UCSD-AML1 (cell line): ENCODE measurements at regions not wholly inside any gene's neighbourhood (a gene's known extent, or its start where the extent isn't known, plus 50 kb on each side); places are given as distances from the start of the nearest gene placed in this dataset.
A peak's percentile ranks its signal among the peaks of the same experiment; 100 is the strongest.

ENCODE experiments used
- DNase-seq: peaks from one replicate; lab custom pipeline; 2025; ENCODE audit not compliant: unreplicated experiment; lab: John Stamatoyannopoulos, UW

- no peak for DNase-seq
These were observed 131.3 kb downstream of the WDR11 start for GRCh38 chr10:120982507-120982906.

GRCh38 chr10:120983721-120984120 is 132.6 kb downstream of the WDR11 start:
- no peak for DNase-seq

DNA sequence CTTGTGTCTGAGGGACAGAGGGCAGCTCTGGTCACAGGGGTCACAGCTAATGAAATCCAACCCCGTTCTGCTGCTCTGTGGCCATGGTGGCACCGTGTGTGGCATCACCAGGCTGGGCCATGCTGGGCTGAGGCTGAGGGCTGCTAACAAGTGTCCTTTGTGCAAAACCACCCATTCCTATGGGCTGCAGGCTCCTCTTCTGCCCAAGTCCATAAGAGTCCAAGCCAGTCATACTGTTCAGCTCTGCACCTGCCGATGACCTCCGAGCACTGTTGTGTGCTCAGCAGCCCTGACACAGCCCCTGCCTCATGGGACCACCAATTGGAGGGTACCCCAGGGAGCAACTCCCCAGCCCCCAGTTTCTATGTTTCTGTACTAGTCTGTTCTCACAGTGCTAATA is 133.1 kb downstream of the WDR11 start:
- no peak for DNase-seq

- peak; percentile 15 for DNase-seq
These were observed 136.2 kb downstream of the WDR11 start for GRCh38 chr10:120987359-120987758.

GRCh38 chr10:120988751-120989150 is 137.6 kb downstream of the WDR11 start:
- DNase-seq: no peak

- no peak for DNase-seq
These were observed 138.1 kb downstream of the WDR11 start for GRCh38 chr10:120989279-120989678.

DNA sequence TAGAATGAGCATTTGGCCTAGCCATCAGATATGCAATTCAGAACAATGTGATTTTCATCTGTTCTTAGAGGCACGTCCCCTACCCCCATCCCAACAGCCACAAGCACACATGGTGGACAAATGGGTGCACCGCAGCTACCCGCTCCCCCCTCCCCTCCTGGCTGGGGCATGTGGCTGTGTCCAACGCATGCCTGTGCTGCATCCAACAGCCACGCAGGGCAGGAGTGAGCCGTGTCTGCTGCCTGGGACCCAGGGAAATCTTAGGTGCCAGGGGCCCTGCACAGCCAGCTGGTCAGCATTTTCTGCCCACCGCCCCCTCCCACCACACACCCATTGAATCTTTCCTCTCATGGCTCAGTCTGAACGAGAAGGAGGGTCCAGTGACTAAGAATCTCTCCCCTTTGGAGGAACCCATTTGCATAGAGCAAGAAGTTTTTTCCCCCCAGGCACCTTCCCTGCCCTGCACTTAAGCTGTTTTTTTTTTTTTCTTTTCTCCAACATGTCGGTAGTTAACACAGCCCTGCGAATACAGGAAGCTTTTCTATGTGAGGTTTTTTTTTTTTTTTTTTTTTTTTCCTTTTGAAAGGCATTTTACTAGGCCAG is 138.9 kb downstream of the WDR11 start:
- no peak for DNase-seq

DNA sequence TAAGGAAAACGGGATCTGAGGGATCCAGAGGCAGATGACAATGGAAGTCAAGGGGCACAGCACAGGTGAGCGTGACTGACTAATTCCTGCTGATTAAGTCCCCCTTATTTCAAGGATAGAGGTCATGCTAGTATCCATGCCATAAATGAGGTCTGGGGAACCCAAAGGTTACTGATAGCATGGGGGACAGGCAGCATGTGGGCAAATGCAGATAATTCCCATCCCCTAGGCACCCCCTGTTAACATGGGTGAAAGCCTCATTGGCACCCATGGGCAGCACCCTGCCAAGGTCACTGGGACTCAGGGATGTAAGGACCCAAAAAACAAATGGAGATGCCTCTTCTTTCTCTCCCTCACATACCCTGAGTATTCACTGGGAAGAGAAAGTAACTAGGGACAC is 139.7 kb downstream of the WDR11 start:
- DNase-seq: no peak

- DNase-seq: no peak
These were observed 141.9 kb downstream of the WDR11 start for GRCh38 chr10:120993089-120993488.

GRCh38 chr10:120995768-120996167 is 144.6 kb downstream of the WDR11 start:
- no peak for DNase-seq

- no peak for DNase-seq
These were observed 145.4 kb downstream of the WDR11 start for GRCh38 chr10:120996456-120997034.

DNA sequence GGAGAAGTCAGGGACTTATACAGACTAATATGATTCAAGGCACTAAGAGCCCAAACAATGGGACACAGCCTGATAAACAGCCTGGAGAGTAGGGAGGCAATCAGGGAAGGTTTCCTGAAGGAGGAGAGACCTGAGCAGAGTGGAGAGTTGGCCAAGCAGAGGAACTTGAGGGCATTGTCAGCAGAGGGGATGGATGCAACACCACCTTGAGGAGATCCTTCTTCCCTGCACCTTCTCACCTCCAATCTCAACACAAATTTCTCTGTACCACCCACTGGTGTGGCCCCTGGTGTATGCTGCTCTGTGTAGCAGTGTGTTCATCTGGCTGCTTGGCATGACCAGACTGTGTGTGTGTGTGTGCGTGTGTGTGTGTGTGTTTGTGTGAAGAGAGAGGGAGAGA is 146.2 kb downstream of the WDR11 start:
- no peak for DNase-seq

GRCh38 chr10:120997756-120998155 is 146.6 kb downstream of the WDR11 start:
- DNase-seq: no peak

GRCh38 chr10:120998251-120998650 is 147.1 kb downstream of the WDR11 start:
- DNase-seq: no peak

DNA sequence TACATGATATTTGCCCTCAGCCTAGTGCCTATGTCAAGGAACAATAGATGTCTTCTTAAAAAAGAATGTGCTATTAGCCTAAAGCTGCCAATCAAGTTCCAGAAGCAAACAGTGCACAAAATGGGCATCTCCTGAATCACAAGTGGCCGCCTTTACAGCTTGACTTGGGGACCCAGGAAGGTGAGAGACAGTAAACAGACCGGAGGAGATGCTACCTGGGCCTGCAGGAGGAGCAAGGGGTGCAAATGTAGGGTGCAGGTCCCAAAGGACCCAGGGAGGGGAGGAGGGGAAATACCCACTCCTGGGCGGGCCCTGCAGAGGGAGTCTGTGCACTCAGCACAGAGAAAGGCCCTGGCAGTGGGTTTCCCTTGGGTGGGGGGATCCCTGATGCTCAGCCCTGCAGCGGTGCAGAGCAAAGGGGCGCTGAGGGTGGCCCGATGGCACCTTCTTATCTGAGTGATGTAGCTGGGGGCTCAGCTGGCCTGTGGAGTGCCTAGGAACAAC is 147.7 kb downstream of the WDR11 start:
- DNase-seq: no peak

DNA sequence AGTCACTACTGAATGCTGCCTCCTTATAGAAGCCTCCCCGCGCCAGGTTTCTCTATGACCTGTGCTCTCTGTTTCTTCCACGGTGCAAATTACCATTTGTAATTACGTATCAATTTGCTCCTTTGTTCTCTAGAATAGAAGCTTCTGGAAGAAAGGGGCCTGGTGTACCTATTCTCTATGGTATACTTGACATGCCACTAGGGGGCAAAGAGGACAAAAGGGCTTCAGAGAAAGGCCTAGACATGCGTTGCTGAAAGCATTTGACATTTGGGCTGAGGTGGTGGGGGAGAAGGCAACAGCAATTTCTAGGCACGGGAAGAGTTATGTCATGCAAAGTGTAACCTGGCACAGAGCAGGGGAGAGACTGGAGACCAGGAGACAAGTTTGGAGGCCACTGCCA is 148.7 kb downstream of the WDR11 start:
- DNase-seq: no peak

DNA sequence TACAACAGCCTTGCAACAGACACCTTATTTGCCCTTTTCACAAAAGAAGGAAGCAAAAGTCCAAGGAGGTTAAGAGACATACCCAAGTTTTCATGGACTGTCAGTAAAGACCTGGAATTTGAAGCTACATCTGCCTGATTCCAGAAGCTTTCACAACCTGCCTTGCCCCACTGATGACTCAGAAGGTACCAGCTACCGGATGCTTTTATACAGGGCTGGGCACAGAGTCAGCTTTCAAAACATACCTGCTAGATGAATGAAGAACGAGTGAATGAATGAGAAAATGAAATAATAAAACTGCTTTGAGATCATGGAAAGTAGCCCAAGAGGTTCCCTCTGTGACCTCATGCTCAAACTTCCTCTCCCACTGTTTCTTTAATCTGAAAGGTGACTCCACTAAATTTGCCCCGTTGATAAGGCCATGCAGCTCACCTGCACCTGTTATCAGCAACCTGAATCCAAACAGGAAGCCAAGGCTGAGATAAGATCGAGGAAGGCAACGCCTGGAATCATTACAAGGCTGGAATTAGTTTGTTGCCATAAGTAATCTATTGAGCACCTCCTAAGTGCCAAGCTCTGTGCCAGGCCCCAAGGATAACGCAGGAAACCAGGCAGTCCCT is 151.5 kb downstream of the WDR11 start:
- DNase-seq: no peak

DNA sequence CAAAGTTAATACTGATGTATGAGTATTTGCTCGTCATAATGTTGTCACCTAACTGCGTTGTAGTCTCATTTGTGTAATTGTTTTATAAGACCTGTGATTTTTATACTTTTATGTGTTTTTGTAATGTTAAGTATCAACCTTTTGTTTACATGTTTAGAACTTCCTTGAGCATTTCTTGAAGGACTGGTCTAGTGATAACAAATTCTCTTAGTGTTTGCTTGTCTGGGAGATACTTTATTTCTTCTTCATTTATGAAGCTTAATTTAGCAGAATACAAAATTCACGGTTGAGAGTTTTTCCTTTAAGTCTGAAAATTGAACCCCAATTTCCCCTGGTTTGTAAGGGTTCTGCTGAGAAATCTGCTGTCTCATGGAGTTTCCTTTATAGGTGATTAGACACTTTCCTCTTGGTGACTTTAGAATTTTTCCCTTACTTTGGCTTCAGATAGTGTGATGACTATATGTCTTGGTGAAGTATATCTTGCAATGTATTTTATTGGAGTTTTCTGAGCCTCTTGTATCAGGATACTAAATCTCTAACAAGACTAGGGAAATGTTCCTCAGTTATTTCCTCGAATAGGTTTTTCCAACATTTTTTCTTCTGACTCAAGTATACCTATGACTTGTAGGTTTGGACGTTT is 154.9 kb downstream of the WDR11 start:
- DNase-seq: no peak

GRCh38 chr10:121007264-121007663 is 156.1 kb downstream of the WDR11 start:
- no peak for DNase-seq

- DNase-seq: no peak
These were observed 164.8 kb downstream of the WDR11 start for GRCh38 chr10:121015916-121016315.

DNA sequence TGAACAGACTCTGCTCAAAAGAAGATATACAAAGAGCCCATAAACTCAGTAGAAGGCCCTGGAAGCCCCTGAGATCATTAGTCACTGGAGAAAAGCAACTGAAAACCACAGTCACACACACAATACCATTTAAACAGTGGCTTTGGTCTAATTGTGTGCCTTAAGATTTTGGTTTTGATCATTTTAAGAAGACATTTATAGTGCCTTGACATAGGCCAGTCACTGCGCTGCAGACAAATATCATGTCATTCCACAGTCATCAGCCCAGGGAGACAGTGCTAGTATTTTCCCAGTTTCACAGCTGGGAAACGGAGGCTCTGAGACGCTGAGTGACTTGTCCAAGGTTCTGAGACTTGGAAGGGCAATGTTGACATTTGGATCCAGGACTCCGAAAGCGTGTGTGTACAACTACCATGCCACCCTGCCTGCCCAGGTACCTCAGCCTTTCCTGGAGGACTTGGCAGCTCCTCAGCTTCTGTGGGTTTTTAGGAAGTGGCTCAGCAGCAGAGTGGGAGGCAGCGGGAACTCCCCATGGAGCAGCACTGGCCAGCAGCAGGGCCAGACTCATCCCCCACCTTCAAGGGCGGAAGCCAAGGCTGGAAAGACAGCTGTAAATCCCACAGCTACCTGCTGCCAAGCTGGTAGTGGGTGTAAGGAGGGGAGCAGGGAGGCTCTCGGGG is 173.9 kb downstream of the WDR11 start:
- no peak for DNase-seq

DNA sequence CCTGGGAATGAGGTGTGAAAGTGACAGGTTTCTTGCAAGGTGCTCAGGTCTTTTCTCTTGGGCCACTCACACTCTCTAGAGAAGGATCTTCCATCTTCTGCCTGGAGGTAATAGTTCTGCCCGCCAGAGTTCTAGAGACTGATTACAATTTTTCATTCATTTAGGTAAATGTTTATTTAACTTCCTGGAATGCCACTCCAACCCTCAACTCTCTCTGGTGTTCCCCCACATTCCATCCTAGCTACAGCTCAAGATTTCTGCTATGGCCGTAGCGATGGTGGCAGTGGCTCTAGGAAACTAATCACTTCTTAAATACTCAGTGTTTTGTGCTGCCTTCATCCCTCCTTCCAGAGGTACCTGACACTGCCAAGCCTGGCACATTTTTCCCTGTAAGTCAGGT is 174.6 kb downstream of the WDR11 start:
- no peak for DNase-seq
